Neural cell (in vitro differentiated cells): ENCODE measurements at regions not wholly inside any gene's neighbourhood (a gene's known extent, or its start where the extent isn't known, plus 50 kb on each side); places are given as distances from the start of the nearest gene placed in this dataset.

ENCODE experiments used
- H2AFZ ChIP-seq: fragments of 200-600, 300-800 bp; sonication (generic), shearing (Covaris generic); 2 replicates; pipeline ENCODE4 v1.6.0; 2014; ENCODE audit warnings: low read depth, mild to moderate bottlenecking, antibody characterized with exemption, low read length, moderate library complexity
- H3F3A ChIP-seq: fragments of 200-600 bp; shearing (Covaris generic); 2 replicates; pipeline ENCODE4 v1.6.1; 2016; ENCODE audit warnings: mild to moderate bottlenecking, moderate library complexity, mixed read lengths, antibody characterized with exemption, low read length; ENCODE audit not compliant: insufficient read depth, poor library complexity, severe bottlenecking
- H3K27ac ChIP-seq: fragments of 200-600, 300-800 bp; sonication (generic), shearing (Covaris generic); 2 replicates; pipeline ENCODE4 v1.5.1; 2014; ENCODE audit warnings: mild to moderate bottlenecking, low read length, moderate library complexity
- H3K27me3 ChIP-seq: fragments of 300-800, 200-600 bp; sonication (generic), shearing (Covaris generic); 2 replicates; pipeline ENCODE4 v1.6.0; 2014; ENCODE audit warnings: mild to moderate bottlenecking, low read depth, low read length, moderate library complexity; ENCODE audit not compliant: insufficient read depth
- H3K36me3 ChIP-seq: fragments of 300-800, 200-600 bp; sonication (generic), shearing (Covaris generic); 2 replicates; pipeline ENCODE4 v1.5.1; 2014; ENCODE audit warnings: mild to moderate bottlenecking, antibody characterized with exemption, low read length, moderate library complexity; ENCODE audit not compliant: insufficient read depth
- H3K4me2 ChIP-seq: fragments of 300-800, 200-600 bp; sonication (generic), shearing (Covaris generic); 2 replicates; pipeline ENCODE4 v1.6.0; 2014; ENCODE audit warnings: mild to moderate bottlenecking, low read length
- H3K4me3 ChIP-seq: fragments of 300-800, 200-600 bp; sonication (generic), shearing (Covaris generic); 2 replicates; pipeline ENCODE4 v1.5.1; 2014; ENCODE audit warnings: mild to moderate bottlenecking, low read length, moderate library complexity
- H3K79me2 ChIP-seq: fragments of 200-600 bp; shearing (Covaris generic); replicated peaks from 2 replicates; pipeline ENCODE4 v1.6.0; 2014; ENCODE audit warnings: mild to moderate bottlenecking, low read length, moderate library complexity; ENCODE audit not compliant: insufficient read depth
- H3K9ac ChIP-seq: fragments of 300-800, 200-600 bp; sonication (generic), shearing (Covaris generic); 2 replicates; pipeline ENCODE4 v1.6.1; 2016; ENCODE audit warnings: mild to moderate bottlenecking, low read length, mixed read lengths
- H3K9me2 ChIP-seq: fragments of 200-600 bp; shearing (Covaris generic); 2 replicates; pipeline ENCODE4 v1.6.1; 2016; ENCODE audit warnings: mild to moderate bottlenecking, low read length, mixed read lengths; ENCODE audit not compliant: insufficient read depth
- H3K9me3 ChIP-seq: fragments of 200-600, 300-800 bp; sonication (generic), shearing (Covaris generic); 2 replicates; pipeline ENCODE4 v1.6.1; 2016; ENCODE audit warnings: mild to moderate bottlenecking, mixed run types, low read length, moderate library complexity, mixed read lengths
- H4K20me1 ChIP-seq: fragments of 200-600 bp; shearing (Covaris generic); 2 replicates; pipeline ENCODE4 v1.6.1; 2016; ENCODE audit warnings: mild to moderate bottlenecking, mixed run types; ENCODE audit not compliant: insufficient read depth
- CTCF ChIP-seq: fragments of 450-650 bp; IDR thresholded peaks from 2 replicates; pipeline ENCODE4 v1.5.1; 2014; ENCODE audit warnings: antibody characterized with exemption, mild to moderate bottlenecking, moderate library complexity; ENCODE audit not compliant: poor library complexity, severe bottlenecking
- EP300 ChIP-seq: fragments of 450-650 bp; conservative IDR thresholded peaks from 2 replicates; pipeline ENCODE4 v1.6.1; 2014; ENCODE audit warnings: antibody characterized with exemption, mild to moderate bottlenecking, moderate library complexity; ENCODE audit not compliant: poor library complexity, severe bottlenecking
- EZH2 ChIP-seq: fragments of 200-600, 300-800 bp; shearing (Covaris generic), sonication (generic); IDR thresholded peaks from 2 replicates; pipeline ENCODE4 v1.6.1; 2014; ENCODE audit warnings: antibody characterized with exemption, low read length, borderline replicate concordance, mild to moderate bottlenecking; ENCODE audit not compliant: insufficient read depth, poor library complexity, severe bottlenecking
- MXI1 ChIP-seq: fragments of 450-650 bp; conservative IDR thresholded peaks from 2 replicates; pipeline ENCODE4 v1.6.1; 2014; ENCODE audit warnings: antibody characterized with exemption, mild to moderate bottlenecking; ENCODE audit not compliant: poor library complexity, severe bottlenecking
- POLR2AphosphoS5 ChIP-seq: IDR thresholded peaks from 2 replicates; pipeline ENCODE4 v1.6.1; 2012
- RAD21 ChIP-seq: fragments of 450-650 bp; conservative IDR thresholded peaks from 2 replicates; pipeline ENCODE4 v1.6.1; 2014; ENCODE audit warnings: antibody characterized with exemption, mild to moderate bottlenecking, moderate library complexity
- REST ChIP-seq: IDR thresholded peaks from 2 replicates; pipeline ENCODE4 v1.6.1; 2012; ENCODE audit warnings: borderline replicate concordance
- SMC3 ChIP-seq: fragments of 450-650 bp; conservative IDR thresholded peaks from 2 replicates; pipeline ENCODE4 v1.6.1; 2014; ENCODE audit warnings: antibody characterized with exemption, mild to moderate bottlenecking, moderate library complexity; ENCODE audit not compliant: poor library complexity
- TAF1 ChIP-seq: IDR thresholded peaks from 2 replicates; pipeline ENCODE4 v1.6.1; 2012; ENCODE audit warnings: low read depth

GRCh38 chr5:123856766-123857165 is 344.8 kb downstream of the CSNK1G3 start:
- Histone ChIP-seq H3K36me3 (no peaks in the 10 kb centered on the region), H3K9me3 (no peaks in the 10 kb centered on the region), H3K27ac (no peak overlapping the region), H3K4me2 (no peak overlapping the region), H3K27me3 (no peaks in the 10 kb centered on the region), H3K9me2 (no peaks in the 10 kb centered on the region), H3F3A (no peaks in the 10 kb centered on the region), H3K4me3 (no peak overlapping the region), H2AFZ (no peak overlapping the region), H3K79me2 (no peaks in the 10 kb centered on the region), H3K9ac (no peak overlapping the region), H4K20me1 (no peaks in the 10 kb centered on the region)
- TF ChIP-seq EP300 (no peak), EZH2 (no peak), POLR2AphosphoS5 (no peak), REST (no peak), SMC3 (no peak), MXI1 (no peak), RAD21 (no peak), TAF1 (no peak), CTCF (no peak)

GRCh38 chr5:123855609-123856008 is 343.6 kb downstream of the CSNK1G3 start:
- Histone ChIP-seq H3K79me2 (no peaks in the 10 kb centered on the region), H3F3A (no peaks in the 10 kb centered on the region), H2AFZ (no peak overlapping the region), H3K9me3 (no peaks in the 10 kb centered on the region), H3K9ac (no peak overlapping the region), H3K36me3 (no peaks in the 10 kb centered on the region), H3K4me3 (no peak overlapping the region), H3K9me2 (no peaks in the 10 kb centered on the region), H3K27me3 (no peaks in the 10 kb centered on the region), H4K20me1 (no peaks in the 10 kb centered on the region), H3K4me2 (no peak overlapping the region), H3K27ac (no peak overlapping the region)
- no peak for TF ChIP-seq EZH2
- no peak for TF ChIP-seq CTCF
- TF ChIP-seq SMC3: no peak
- no peak for TF ChIP-seq EP300
- TF ChIP-seq MXI1: no peak
- TF ChIP-seq REST: no peak
- no peak for TF ChIP-seq RAD21
- TF ChIP-seq POLR2AphosphoS5: no peak
- TF ChIP-seq TAF1: no peak
